ENCODE measurements at regions not wholly inside any gene's neighbourhood (a gene's known extent, or its start where the extent isn't known, plus 50 kb on each side); places are given as distances from the start of the nearest gene placed in this dataset.

- no peaks in the 10 kb centered on the region for H3K27me3 Mint-ChIP-seq
- no peak for DNase-seq (ENCODE audit: low spot score, unreplicated experiment)
- TF ChIP-seq CTCF (IDR thresholded peaks at IDR 0.05; ENCODE audit: unreplicated experiment) = no peak
These were observed 86.6 kb upstream of the SNRK start for GRCh38 chr3:43199645-43200306.

GRCh38 chr3:43198791-43199644, 87.3 kb upstream of the SNRK start:
- Mint-ChIP-seq H3K4me1 (ENCODE audit: low read depth) (peaks cover 12% of the 10 kb centered on the region), H3K36me3 (ENCODE audit: insufficient read depth) (no peaks in the 10 kb centered on the region), H3K27ac (no peak overlapping the region), H3K4me3 (ENCODE audit: low read depth) (no peak overlapping the region), H3K9me3 (ENCODE audit: low read depth) (peaks cover 6% of the 10 kb centered on the region), H3K27me3 (no peaks in the 10 kb centered on the region)
- no peak for TF ChIP-seq CTCF (IDR thresholded peaks at IDR 0.05; ENCODE audit: unreplicated experiment)
- DNase-seq (ENCODE audit: low spot score, unreplicated experiment) = no peak

More at GRCh38 chr3:43199645-43200306, 86.6 kb upstream of the SNRK start:
- Mint-ChIP-seq H3K4me1 (ENCODE audit: low read depth) (peaks cover 7% of the 10 kb centered on the region), H3K4me3 (ENCODE audit: low read depth) (no peak overlapping the region), H3K9me3 (ENCODE audit: low read depth) (peaks cover 6% of the 10 kb centered on the region), H3K36me3 (ENCODE audit: insufficient read depth) (no peaks in the 10 kb centered on the region), H3K27ac (no peak overlapping the region)

GRCh38 chr3:43198301-43198700, 88.0 kb upstream of the SNRK start:
- H3K4me3 Mint-ChIP-seq (ENCODE audit: low read depth) = no peak overlapping the region
- no peak overlapping the region for H3K27ac Mint-ChIP-seq
- H3K27me3 Mint-ChIP-seq = no peaks in the 10 kb centered on the region
- no peaks in the 10 kb centered on the region for H3K36me3 Mint-ChIP-seq (ENCODE audit: insufficient read depth)
- peaks cover 12% of the 10 kb centered on the region for H3K4me1 Mint-ChIP-seq (ENCODE audit: low read depth)
- no peak for DNase-seq (ENCODE audit: low spot score, unreplicated experiment)
- H3K9me3 Mint-ChIP-seq (ENCODE audit: low read depth) = peaks cover 6% of the 10 kb centered on the region
- TF ChIP-seq CTCF (IDR thresholded peaks at IDR 0.05; ENCODE audit: unreplicated experiment) = no peak

- DNase-seq (ENCODE audit: low spot score, unreplicated experiment) = no peak
- TF ChIP-seq CTCF (IDR thresholded peaks at IDR 0.05; ENCODE audit: unreplicated experiment) = no peak
- Mint-ChIP-seq H3K27me3 (no peaks in the 10 kb centered on the region), H3K9me3 (ENCODE audit: low read depth) (peaks cover 6% of the 10 kb centered on the region), H3K4me3 (ENCODE audit: low read depth) (no peak overlapping the region), H3K36me3 (ENCODE audit: insufficient read depth) (no peaks in the 10 kb centered on the region), H3K27ac (no peak overlapping the region), H3K4me1 (ENCODE audit: low read depth) (peaks cover 12% of the 10 kb centered on the region)
These were observed 89.2 kb upstream of the SNRK start for GRCh38 chr3:43197181-43197580.

- no peak overlapping the region for H3K4me3 Mint-ChIP-seq (ENCODE audit: low read depth)
- H3K27ac Mint-ChIP-seq = no peak overlapping the region
- peaks cover 6% of the 10 kb centered on the region for H3K9me3 Mint-ChIP-seq (ENCODE audit: low read depth)
- TF ChIP-seq CTCF (IDR thresholded peaks at IDR 0.05; ENCODE audit: unreplicated experiment) = no peak
- no peaks in the 10 kb centered on the region for H3K27me3 Mint-ChIP-seq
- H3K36me3 Mint-ChIP-seq (ENCODE audit: insufficient read depth) = no peaks in the 10 kb centered on the region
- H3K4me1 Mint-ChIP-seq (ENCODE audit: low read depth) = peaks cover 12% of the 10 kb centered on the region
- no peak for DNase-seq (ENCODE audit: low spot score, unreplicated experiment)
These were observed 89.6 kb upstream of the SNRK start for GRCh38 chr3:43196721-43197120.
